DND-41 (cell line): ENCODE measurements at regions not wholly inside any gene's neighbourhood (a gene's known extent, or its start where the extent isn't known, plus 50 kb on each side); places are given as distances from the start of the nearest gene placed in this dataset.

Experiments used
- EZH2 ChIP-seq: IDR thresholded peaks from 3 replicates; pipeline ENCODE4 v1.6.1; 2012; ENCODE audit warnings: borderline replicate concordance, low read depth, mild to moderate bottlenecking, moderate library complexity, low read length, inconsistent platforms; ENCODE audit not compliant: severe bottlenecking
- TF ChIP-seq, protein P1 (sequence below): IDR thresholded peaks from 2 replicates; pipeline ENCODE4 v1.5.1; 2012; ENCODE audit warnings: borderline replicate concordance, low read length, moderate library complexity, mild to moderate bottlenecking; ENCODE audit not compliant: poor library complexity, severe bottlenecking; ENCODE audit errors: extremely low read depth

DNA sequence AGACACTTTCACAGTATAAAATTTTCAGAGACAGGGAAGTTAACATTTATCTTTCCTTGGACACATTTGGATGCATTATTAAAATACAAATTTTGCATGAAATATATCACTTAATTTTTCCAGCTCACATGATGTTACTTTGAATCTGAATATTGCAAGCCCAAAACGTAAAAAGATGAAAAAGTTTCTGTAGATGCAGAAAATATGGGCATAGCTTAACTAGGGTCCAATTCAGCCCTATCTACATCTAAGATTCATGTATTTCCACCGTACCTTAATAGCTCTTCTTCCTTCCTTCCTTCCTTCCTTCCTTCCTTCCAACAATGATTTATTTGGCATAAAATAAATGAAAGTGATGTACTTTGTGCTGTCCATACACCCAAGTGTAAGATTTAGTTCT, 1084.6 kb upstream of the TMEFF2 start:
- TF ChIP-seq, protein P1, sequence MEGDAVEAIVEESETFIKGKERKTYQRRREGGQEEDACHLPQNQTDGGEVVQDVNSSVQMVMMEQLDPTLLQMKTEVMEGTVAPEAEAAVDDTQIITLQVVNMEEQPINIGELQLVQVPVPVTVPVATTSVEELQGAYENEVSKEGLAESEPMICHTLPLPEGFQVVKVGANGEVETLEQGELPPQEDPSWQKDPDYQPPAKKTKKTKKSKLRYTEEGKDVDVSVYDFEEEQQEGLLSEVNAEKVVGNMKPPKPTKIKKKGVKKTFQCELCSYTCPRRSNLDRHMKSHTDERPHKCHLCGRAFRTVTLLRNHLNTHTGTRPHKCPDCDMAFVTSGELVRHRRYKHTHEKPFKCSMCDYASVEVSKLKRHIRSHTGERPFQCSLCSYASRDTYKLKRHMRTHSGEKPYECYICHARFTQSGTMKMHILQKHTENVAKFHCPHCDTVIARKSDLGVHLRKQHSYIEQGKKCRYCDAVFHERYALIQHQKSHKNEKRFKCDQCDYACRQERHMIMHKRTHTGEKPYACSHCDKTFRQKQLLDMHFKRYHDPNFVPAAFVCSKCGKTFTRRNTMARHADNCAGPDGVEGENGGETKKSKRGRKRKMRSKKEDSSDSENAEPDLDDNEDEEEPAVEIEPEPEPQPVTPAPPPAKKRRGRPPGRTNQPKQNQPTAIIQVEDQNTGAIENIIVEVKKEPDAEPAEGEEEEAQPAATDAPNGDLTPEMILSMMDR = no peak
- no peak for TF ChIP-seq EZH2
